Mononuclear cell (primary cell): ENCODE measurements at regions not wholly inside any gene's neighbourhood (a gene's known extent, or its start where the extent isn't known, plus 50 kb on each side); places are given as distances from the start of the nearest gene placed in this dataset.
"Not testable (repeated sequence)": the region's sequence is repeated elsewhere in the genome, so short reads cannot be mapped to it uniquely, and the experiment has no call there.

ENCODE experiments used
- H3K27me3 ChIP-seq: 2 replicates; pipeline ENCODE4 v1.6.0; 2011; ENCODE audit warnings: low read length, control low read depth; ENCODE audit not compliant: insufficient read depth
- H3K4me1 ChIP-seq: 2 replicates; pipeline ENCODE4 v1.5.1; 2011; ENCODE audit warnings: mild to moderate bottlenecking, low read length, control low read depth; ENCODE audit not compliant: insufficient read depth
- H3K4me3 ChIP-seq: 2 replicates; pipeline ENCODE4 v1.5.1; 2011; ENCODE audit warnings: mild to moderate bottlenecking, low read length, moderate library complexity
- H3K9me3 ChIP-seq: 2 replicates; pipeline ENCODE4 v1.5.1; 2011; ENCODE audit warnings: low read depth, mild to moderate bottlenecking, control low read depth, low read length

GRCh38 chr3:194034346-194035336, 101.3 kb upstream of the HES1 start:
- Histone ChIP-seq H3K4me1 (no peaks in the 10 kb centered on the region), H3K27me3 (no peaks in the 10 kb centered on the region), H3K4me3 (no peak overlapping the region), H3K9me3 (no peaks in the 10 kb centered on the region)

GRCh38 chr3:194035406-194036138, 100.4 kb upstream of the HES1 start:
- Histone ChIP-seq H3K4me1 (no peaks in the 10 kb centered on the region), H3K9me3 (no peaks in the 10 kb centered on the region), H3K4me3 (no peak overlapping the region), H3K27me3 (no peaks in the 10 kb centered on the region)

GRCh38 chr3:194036842-194037241, 99.1 kb upstream of the HES1 start:
- Histone ChIP-seq H3K9me3 (no peaks in the 10 kb centered on the region), H3K4me3 (no peak overlapping the region), H3K27me3 (no peaks in the 10 kb centered on the region), H3K4me1 (no peaks in the 10 kb centered on the region)

GRCh38 chr3:194038346-194038745, 97.6 kb upstream of the HES1 start:
- not testable (repeated sequence) for H3K27me3 ChIP-seq, H3K4me1 ChIP-seq, H3K4me3 ChIP-seq, H3K9me3 ChIP-seq

- Histone ChIP-seq H3K4me3 (no peak overlapping the region), H3K9me3 (no peaks in the 10 kb centered on the region), H3K27me3 (no peaks in the 10 kb centered on the region), H3K4me1 (no peaks in the 10 kb centered on the region)
Measured at GRCh38 chr3:194038960-194039359, 97.0 kb upstream of the HES1 start.

GRCh38 chr3:194040516-194041273, 95.3 kb upstream of the HES1 start:
- Histone ChIP-seq H3K4me3 (no peak overlapping the region), H3K27me3 (no peaks in the 10 kb centered on the region)

GRCh38 chr3:194042927-194043326, 93.0 kb upstream of the HES1 start:
- H3K9me3 ChIP-seq = no peaks in the 10 kb centered on the region
- no peak overlapping the region for H3K4me3 ChIP-seq
- H3K4me1 ChIP-seq = peaks cover 16% of the 10 kb centered on the region
- no peaks in the 10 kb centered on the region for H3K27me3 ChIP-seq

More at GRCh38 chr3:194040516-194041273, 95.3 kb upstream of the HES1 start:
- no peaks in the 10 kb centered on the region for H3K4me1 ChIP-seq
- no peaks in the 10 kb centered on the region for H3K9me3 ChIP-seq

GRCh38 chr3:194043516-194043915, 92.4 kb upstream of the HES1 start:
- no peaks in the 10 kb centered on the region for H3K9me3 ChIP-seq
- H3K4me1 ChIP-seq = peaks cover 22% of the 10 kb centered on the region

GRCh38 chr3:194045289-194045688, 90.7 kb upstream of the HES1 start:
- H3K4me3 ChIP-seq = no peak overlapping the region
- no peaks in the 10 kb centered on the region for H3K27me3 ChIP-seq
- H3K4me1 ChIP-seq = peaks cover 22% of the 10 kb centered on the region
- peaks cover 2% of the 10 kb centered on the region for H3K9me3 ChIP-seq

More at GRCh38 chr3:194043516-194043915, 92.4 kb upstream of the HES1 start:
- Histone ChIP-seq H3K27me3 (no peaks in the 10 kb centered on the region), H3K4me3 (no peak overlapping the region)

GRCh38 chr3:194045919-194046318, 90.0 kb upstream of the HES1 start:
- no peaks in the 10 kb centered on the region for H3K27me3 ChIP-seq
- H3K9me3 ChIP-seq = peaks cover 8% of the 10 kb centered on the region
- peaks cover 22% of the 10 kb centered on the region for H3K4me1 ChIP-seq
- no peak overlapping the region for H3K4me3 ChIP-seq

GRCh38 chr3:194046531-194046930, 89.4 kb upstream of the HES1 start:
- Histone ChIP-seq H3K4me3 (no peak overlapping the region), H3K27me3 (no peaks in the 10 kb centered on the region), H3K4me1 (peaks cover 27% of the 10 kb centered on the region), H3K9me3 (peaks cover 11% of the 10 kb centered on the region)

- no peak overlapping the region for H3K4me3 ChIP-seq
- peaks cover 11% of the 10 kb centered on the region for H3K9me3 ChIP-seq
- peaks cover 33% of the 10 kb centered on the region for H3K4me1 ChIP-seq
- H3K27me3 ChIP-seq = no peaks in the 10 kb centered on the region
Measured at GRCh38 chr3:194046995-194047645, 88.8 kb upstream of the HES1 start.

GRCh38 chr3:194049394-194049793, 86.6 kb upstream of the HES1 start:
- Histone ChIP-seq H3K4me1 (peaks cover 35% of the 10 kb centered on the region), H3K27me3 (no peaks in the 10 kb centered on the region), H3K4me3 (no peak overlapping the region), H3K9me3 (peaks cover 11% of the 10 kb centered on the region)

- Histone ChIP-seq H3K27me3 (no peaks in the 10 kb centered on the region), H3K4me1 (peaks cover 35% of the 10 kb centered on the region), H3K9me3 (peaks cover 11% of the 10 kb centered on the region), H3K4me3 (no peak overlapping the region)
Measured at GRCh38 chr3:194050782-194051320, 85.1 kb upstream of the HES1 start.
